ENCODE measurements at regions not wholly inside any gene's neighbourhood (a gene's known extent, or its start where the extent isn't known, plus 50 kb on each side); places are given as distances from the start of the nearest gene placed in this dataset.
"Not testable (repeated sequence)": the region's sequence is repeated elsewhere in the genome, so short reads cannot be mapped to it uniquely, and the experiment has no call there.

DNA sequence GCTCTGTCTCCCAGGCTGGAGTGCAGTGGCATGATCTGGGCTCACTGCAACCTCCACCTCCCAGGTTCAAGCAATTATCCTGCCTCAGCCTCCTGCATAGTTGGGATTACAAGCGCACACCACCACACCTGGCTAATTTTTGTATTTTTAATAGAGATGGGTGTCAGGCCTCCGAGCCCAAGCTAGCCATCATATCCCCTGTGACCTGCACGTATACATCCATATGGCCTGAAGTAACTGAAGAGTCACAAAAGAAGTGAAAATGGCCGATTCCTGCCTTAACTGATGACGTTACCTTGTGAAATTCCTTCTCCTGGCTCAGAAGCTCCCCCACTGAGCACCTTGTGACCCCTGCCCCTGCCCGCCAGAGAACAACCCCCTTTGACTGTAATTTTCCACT, 109.6 kb upstream of the CLINT1 start:
- TF ChIP-seq, protein P1, sequence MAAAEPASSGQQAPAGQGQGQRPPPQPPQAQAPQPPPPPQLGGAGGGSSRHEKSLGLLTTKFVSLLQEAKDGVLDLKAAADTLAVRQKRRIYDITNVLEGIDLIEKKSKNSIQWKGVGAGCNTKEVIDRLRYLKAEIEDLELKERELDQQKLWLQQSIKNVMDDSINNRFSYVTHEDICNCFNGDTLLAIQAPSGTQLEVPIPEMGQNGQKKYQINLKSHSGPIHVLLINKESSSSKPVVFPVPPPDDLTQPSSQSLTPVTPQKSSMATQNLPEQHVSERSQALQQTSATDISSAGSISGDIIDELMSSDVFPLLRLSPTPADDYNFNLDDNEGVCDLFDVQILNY (CRISPR knock-in tag; IDR thresholded peaks at IDR 0.05), result not testable (repeated sequence)
- TF ChIP-seq USF2 (CRISPR knock-in tag; IDR thresholded peaks at IDR 0.05); NFATC4 (CRISPR knock-in tag; IDR thresholded peaks at IDR 0.05); FOXK1 (CRISPR knock-in tag; IDR thresholded peaks at IDR 0.05); CTCF (IDR thresholded peaks at IDR 0.05); ELF4 (CRISPR knock-in tag; IDR thresholded peaks at IDR 0.05; ENCODE audit: low read depth); ZNF232 (CRISPR knock-in tag; IDR thresholded peaks at IDR 0.05); MAX (CRISPR knock-in tag; IDR thresholded peaks at IDR 0.05); TEAD1 (CRISPR knock-in tag; IDR thresholded peaks at IDR 0.05); FOXJ3 (CRISPR knock-in tag; IDR thresholded peaks at IDR 0.05; ENCODE audit: borderline replicate concordance): not testable (repeated sequence)
- TF ChIP-seq, protein P2, sequence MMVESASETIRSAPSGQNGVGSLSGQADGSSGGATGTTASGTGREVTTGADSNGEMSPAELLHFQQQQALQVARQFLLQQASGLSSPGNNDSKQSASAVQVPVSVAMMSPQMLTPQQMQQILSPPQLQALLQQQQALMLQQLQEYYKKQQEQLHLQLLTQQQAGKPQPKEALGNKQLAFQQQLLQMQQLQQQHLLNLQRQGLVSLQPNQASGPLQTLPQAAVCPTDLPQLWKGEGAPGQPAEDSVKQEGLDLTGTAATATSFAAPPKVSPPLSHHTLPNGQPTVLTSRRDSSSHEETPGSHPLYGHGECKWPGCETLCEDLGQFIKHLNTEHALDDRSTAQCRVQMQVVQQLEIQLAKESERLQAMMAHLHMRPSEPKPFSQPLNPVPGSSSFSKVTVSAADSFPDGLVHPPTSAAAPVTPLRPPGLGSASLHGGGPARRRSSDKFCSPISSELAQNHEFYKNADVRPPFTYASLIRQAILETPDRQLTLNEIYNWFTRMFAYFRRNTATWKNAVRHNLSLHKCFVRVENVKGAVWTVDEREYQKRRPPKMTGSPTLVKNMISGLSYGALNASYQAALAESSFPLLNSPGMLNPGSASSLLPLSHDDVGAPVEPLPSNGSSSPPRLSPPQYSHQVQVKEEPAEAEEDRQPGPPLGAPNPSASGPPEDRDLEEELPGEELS (CRISPR knock-in tag; IDR thresholded peaks at IDR 0.05), result not testable (repeated sequence)

Data from WTC11 (cell line).